Ishikawa (cell line): ENCODE measurements at regions not wholly inside any gene's neighbourhood (a gene's known extent, or its start where the extent isn't known, plus 50 kb on each side); places are given as distances from the start of the nearest gene placed in this dataset.

ENCODE experiments used
- CEBPB ChIP-seq: IDR thresholded peaks from 2 replicates; pipeline ENCODE4 v1.6.1; 2012
- CREB1 ChIP-seq: IDR thresholded peaks from 2 replicates; pipeline ENCODE4 v1.6.1; 2012; ENCODE audit warnings: low read depth
- EGR1 ChIP-seq: IDR thresholded peaks from 2 replicates; pipeline ENCODE4 v1.6.1; 2012
- EP300 ChIP-seq: IDR thresholded peaks from 2 replicates; pipeline ENCODE4 v1.6.1; 2012; ENCODE audit warnings: borderline replicate concordance
- MAX ChIP-seq: IDR thresholded peaks from 2 replicates; pipeline ENCODE4 v1.6.1; 2012
- NFIC ChIP-seq: IDR thresholded peaks from 2 replicates; pipeline ENCODE4 v1.6.1; 2012
- RAD21 ChIP-seq: IDR thresholded peaks from 2 replicates; pipeline ENCODE4 v1.6.1; 2012; ENCODE audit warnings: low read depth
- REST ChIP-seq: IDR thresholded peaks from 2 replicates; pipeline ENCODE4 v1.6.1; 2012; ENCODE audit warnings: low read depth, mild to moderate bottlenecking
- TAF1 ChIP-seq: IDR thresholded peaks from 2 replicates; pipeline ENCODE4 v1.6.1; 2012; ENCODE audit warnings: low read depth, mild to moderate bottlenecking
- TCF12 ChIP-seq: IDR thresholded peaks from 2 replicates; pipeline ENCODE4 v1.6.1; 2012; ENCODE audit warnings: low read depth
- USF1 ChIP-seq: IDR thresholded peaks from 2 replicates; pipeline ENCODE4 v1.6.1; 2012
- YY1 ChIP-seq: IDR thresholded peaks from 2 replicates; pipeline ENCODE4 v1.6.1; 2012; ENCODE audit warnings: low read depth
- ZBTB7A ChIP-seq: IDR thresholded peaks from 2 replicates; pipeline ENCODE4 v1.6.1; 2012; ENCODE audit warnings: low read depth

GRCh38 chr20:11738852-11739251, 178.8 kb upstream of the BTBD3 start:
- TF ChIP-seq REST = no peak
- TF ChIP-seq EGR1 = no peak
- TF ChIP-seq USF1 = no peak
- no peak for TF ChIP-seq EP300
- no peak for TF ChIP-seq YY1
- TF ChIP-seq CEBPB = no peak
- no peak for TF ChIP-seq NFIC
- TF ChIP-seq TAF1 = no peak
- TF ChIP-seq ZBTB7A = no peak
- TF ChIP-seq MAX = no peak
- TF ChIP-seq RAD21 = no peak
- no peak for TF ChIP-seq CREB1
- no peak for TF ChIP-seq TCF12
